H1 (cell line): ENCODE measurements at regions not wholly inside any gene's neighbourhood (a gene's known extent, or its start where the extent isn't known, plus 50 kb on each side); places are given as distances from the start of the nearest gene placed in this dataset.
A peak's percentile ranks its signal among the peaks of the same experiment; 100 is the strongest.

Experiments used
- CTCF ChIA-PET: fragments of 300-600 bp; sonication (Branson Sonifier 250); formaldehyde crosslinking; loops from one replicate; lab custom pipeline; 2021; ENCODE audit not compliant: partially characterized antibody; lab: Charles Lee
- POLR2A ChIA-PET: fragments of 300-600 bp; sonication (Branson Sonifier 250); formaldehyde crosslinking; loops from one replicate; lab custom pipeline; 2021; ENCODE audit warnings: inconsistent platforms; ENCODE audit not compliant: partially characterized antibody; lab: Charles Lee
- DNase-seq, 2 experiments: peaks; one replicate each; pipeline versions ENCODE4 v3.0.0 to v3.0.0-alpha.2; 2010 to 2022; ENCODE audit warnings: low spot score in 2 of 2, low read depth in 1 of 2, mixed read lengths in 1 of 2
- FAIRE-seq: peaks from 2 replicates; lab custom pipeline; 2011; peaks lifted over from hg19 to GRCh38; lab: Jason Lieb, UNC
- H2AFZ ChIP-seq: 2 replicates; pipeline ENCODE4 v1.8.1; 2012; ENCODE audit warnings: low read length, inconsistent platforms
- H2AK5ac ChIP-seq: 2 replicates; pipeline ENCODE4 v1.6.1; 2013; ENCODE audit warnings: low read depth, low read length
- H2BK120ac ChIP-seq: replicated peaks from 2 replicates; pipeline ENCODE3; 2013; ENCODE audit warnings: low read depth, low read length, inconsistent platforms
- H2BK12ac ChIP-seq: 2 replicates; pipeline ENCODE4 v1.6.1; 2013; ENCODE audit warnings: low read depth, low read length
- H2BK15ac ChIP-seq: 2 replicates; pipeline ENCODE4 v1.6.1; 2013; ENCODE audit warnings: low read length
- H2BK20ac ChIP-seq: 2 replicates; pipeline ENCODE4 v1.6.1; 2013; ENCODE audit warnings: low read length
- H2BK5ac ChIP-seq: 2 replicates; pipeline ENCODE4 v1.6.1; 2013; ENCODE audit warnings: low read depth, low read length
- H3K14ac ChIP-seq: 2 replicates; pipeline ENCODE4 v1.6.1; 2013; ENCODE audit warnings: inconsistent platforms; ENCODE audit not compliant: insufficient read length
- H3K18ac ChIP-seq: 2 replicates; pipeline ENCODE4 v1.6.1; 2013; ENCODE audit warnings: low read length; ENCODE audit errors: extremely low read depth
- H3K23ac ChIP-seq: 2 replicates; pipeline ENCODE4 v1.6.1; 2013; ENCODE audit warnings: inconsistent platforms; ENCODE audit not compliant: insufficient read length
- H3K23me2 ChIP-seq: 2 replicates; pipeline ENCODE4 v1.6.1; 2013; ENCODE audit warnings: low read depth, low read length
- H3K27ac ChIP-seq: 2 replicates; pipeline ENCODE4 v1.6.1; 2011; ENCODE audit warnings: low read depth, low read length, inconsistent platforms
- H3K27me3 ChIP-seq, 4 experiments: replicated peaks in 1 of 4; 1 replicate in 1 of 4; 2 replicates in 3 of 4; pipeline versions ENCODE4 v1.6.1 to v1.8.1; 2011 to 2013; ENCODE audit warnings: low read length in 3 of 4, mild to moderate bottlenecking in 3 of 4, inconsistent platforms in 2 of 4, mixed read lengths in 2 of 4, moderate library complexity in 1 of 4; ENCODE audit not compliant: control insufficient read depth in 3 of 4, insufficient read depth in 3 of 4; ENCODE audit errors: extremely low read depth in 1 of 4
- H3K36me3 ChIP-seq, 4 experiments: 2 replicates each; pipeline versions ENCODE4 v1.6.1 to v1.8.1; 2011 to 2013; ENCODE audit warnings: mild to moderate bottlenecking in 4 of 4, low read length in 3 of 4, moderate library complexity in 2 of 4, control low read depth in 1 of 4, inconsistent platforms in 1 of 4; ENCODE audit not compliant: insufficient read depth in 4 of 4, control insufficient read depth in 2 of 4
- H3K4ac ChIP-seq: replicated peaks from 2 replicates; pipeline ENCODE3; 2013; ENCODE audit warnings: low read length, low read depth, mixed read lengths, inconsistent platforms; ENCODE audit not compliant: insufficient read length
- H3K4me1 ChIP-seq, 4 experiments: replicated peaks in 1 of 4; 1 replicate in 1 of 4; 2 replicates in 3 of 4; pipeline versions ENCODE4 v1.6.1 to v1.8.1; 2011 to 2013; ENCODE audit warnings: low read length in 3 of 4, inconsistent platforms in 2 of 4, mixed read lengths in 1 of 4; ENCODE audit not compliant: insufficient read depth in 4 of 4, control insufficient read depth in 3 of 4
- H3K4me2 ChIP-seq, 2 experiments: 2 replicates each; pipeline versions ENCODE4 v1.6.1 to v1.8.1; 2011 to 2013; ENCODE audit warnings: low read depth in 2 of 2, low read length in 2 of 2, control low read depth in 1 of 2, inconsistent platforms in 1 of 2, mild to moderate bottlenecking in 1 of 2; ENCODE audit not compliant: insufficient read depth in 1 of 2
- H3K4me3 ChIP-seq, 4 experiments: fragments of 200-600, 300-600 bp in 1 of 4; sonication (generic), shearing (Covaris generic), sonication (Bioruptor Twin) in 1 of 4; 2 replicates each; pipeline versions ENCODE4 v1.5.1 to v1.8.1; 2011 to 2016; ENCODE audit warnings: low read length in 4 of 4, low read depth in 3 of 4, control low read depth in 2 of 4, inconsistent platforms in 2 of 4, mild to moderate bottlenecking in 2 of 4, mixed read lengths in 1 of 4, moderate library complexity in 1 of 4; ENCODE audit not compliant: insufficient read depth in 2 of 4; ENCODE audit errors: extremely low read depth in 1 of 4
- H3K56ac ChIP-seq: replicated peaks from 2 replicates; pipeline ENCODE3; 2013; ENCODE audit warnings: low read depth, mild to moderate bottlenecking, mixed read lengths, low read length, inconsistent platforms; ENCODE audit not compliant: insufficient read length
- H3K79me1 ChIP-seq: 2 replicates; pipeline ENCODE4 v1.6.1; 2013; ENCODE audit warnings: low read depth, low read length, control low read depth
- H3K79me2 ChIP-seq, 2 experiments: 2 replicates each; pipeline versions ENCODE4 v1.6.1 to v1.8.1; 2012 to 2013; ENCODE audit warnings: low read length in 2 of 2, mild to moderate bottlenecking in 2 of 2, inconsistent platforms in 1 of 2; ENCODE audit not compliant: insufficient read depth in 2 of 2, control insufficient read depth in 1 of 2
- H3K9ac ChIP-seq, 4 experiments: replicated peaks in 1 of 4; 1 replicate in 1 of 4; 2 replicates in 3 of 4; pipeline versions ENCODE4 v1.6.1 to v1.8.1; 2011 to 2013; ENCODE audit warnings: low read depth in 3 of 4, low read length in 3 of 4, control low read depth in 2 of 4, mild to moderate bottlenecking in 2 of 4, moderate library complexity in 2 of 4, inconsistent platforms in 1 of 4; ENCODE audit errors: extremely low read depth in 1 of 4
- H3K9me3 ChIP-seq, 2 experiments: 2 replicates each; pipeline versions ENCODE4 v1.6.1 to v1.8.1; 2012 to 2013; ENCODE audit warnings: mild to moderate bottlenecking in 2 of 2, moderate library complexity in 2 of 2, control low read depth in 1 of 2, inconsistent platforms in 1 of 2, low read depth in 1 of 2, low read length in 1 of 2, mixed read lengths in 1 of 2; ENCODE audit not compliant: insufficient read depth in 2 of 2
- H4K20me1 ChIP-seq, 2 experiments: replicated peaks in 1 of 2; 2 replicates each; pipeline versions ENCODE3 to v1.8.1; 2011 to 2013; ENCODE audit warnings: inconsistent platforms in 2 of 2, low read length in 2 of 2, mild to moderate bottlenecking in 1 of 2; ENCODE audit not compliant: insufficient read depth in 2 of 2, control insufficient read depth in 1 of 2
- H4K5ac ChIP-seq: 2 replicates; pipeline ENCODE4 v1.6.1; 2013; ENCODE audit warnings: low read length, low read depth, mixed read lengths, inconsistent platforms; ENCODE audit not compliant: insufficient read length
- H4K8ac ChIP-seq: 2 replicates; pipeline ENCODE4 v1.8.0; 2013; ENCODE audit warnings: mild to moderate bottlenecking, moderate library complexity, low read length, inconsistent platforms; ENCODE audit not compliant: insufficient read depth; ENCODE audit errors: extremely low read depth
- H4K91ac ChIP-seq: replicated peaks from 2 replicates; pipeline ENCODE3; 2013; ENCODE audit warnings: low read length, mixed read lengths, inconsistent platforms; ENCODE audit not compliant: insufficient read length
- ZNF274 ChIP-seq: IDR thresholded peaks from 2 replicates; pipeline ENCODE4 v1.7.0; 2012; ENCODE audit warnings: low read length, borderline replicate concordance; ENCODE audit errors: extremely low read depth
- WGBS, 2 experiments: shearing (Covaris generic) in 1 of 2; methylation state at CpG; one replicate each; pipeline versions ENCODE4 v1.1.6 to v1.1.7; 2013 to 2015; ENCODE audit warnings: low lambda C conversion rate in 2 of 2, mixed read lengths in 2 of 2, inconsistent platforms in 1 of 2, low coverage in 1 of 2, missing lambda C conversion rate in 1 of 2; ENCODE audit not compliant: insufficient replicate concordance in 2 of 2, insufficient coverage in 1 of 2, insufficient read length in 1 of 2; ENCODE audit errors: extremely low coverage in 1 of 2, missing lambda C conversion rate in 1 of 2; 5-methylcytosine and 5-hydroxymethylcytosine counted together

DNA sequence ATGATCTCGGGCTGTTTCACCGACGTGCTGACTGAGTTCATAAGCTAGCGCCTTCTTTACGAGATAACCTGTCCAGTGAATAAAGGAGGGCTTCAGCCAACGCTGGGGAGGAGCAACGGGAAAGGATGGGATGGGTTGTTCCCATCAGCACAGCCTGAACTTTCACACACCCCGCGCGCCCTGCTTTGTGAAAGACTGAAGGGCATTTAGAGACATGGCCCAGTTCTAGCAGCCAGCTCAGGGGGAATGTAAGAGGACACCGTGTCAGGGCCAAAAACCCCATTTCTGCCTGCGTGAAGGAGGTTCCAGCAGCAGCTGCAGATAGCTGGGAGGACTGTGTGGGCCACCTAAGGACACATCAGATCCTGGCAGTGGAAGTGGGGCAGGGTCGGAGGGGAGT is 255.1 kb upstream of the RAB4A start:
- H2BK12ac ChIP-seq = no peak overlapping the region
- DNase-seq (no peak), FAIRE-seq (no peak)
- H2BK120ac ChIP-seq = no peak overlapping the region
- H3K79me2 ChIP-seq = no peaks in the 10 kb centered on the region
- no peak overlapping the region for H3K4me3 ChIP-seq
- no peak overlapping the region for H4K91ac ChIP-seq
- CTCF ChIA-PET = interaction anchor here (1.2 kb wide), 1 partner anchor 10 kb away, joined by 3 read pairs; no protein-coding TSS in a partner anchor
- H3K23me2 ChIP-seq = no peaks in the 10 kb centered on the region
- H4K20me1 ChIP-seq = no peaks in the 10 kb centered on the region
- H3K9me3 ChIP-seq = no peaks in the 10 kb centered on the region
- no peak overlapping the region for H3K18ac ChIP-seq
- no peak overlapping the region for H3K27ac ChIP-seq
- H2BK20ac ChIP-seq = no peak overlapping the region
- H3K79me1 ChIP-seq = no peaks in the 10 kb centered on the region
- H4K8ac ChIP-seq = no peak overlapping the region
- H2BK15ac ChIP-seq = peak overlapping the region; percentile 5; the same call in 1 of the 2 replicates
- H3K56ac ChIP-seq = no peak overlapping the region
- H2AK5ac ChIP-seq = no peak overlapping the region
- no peak overlapping the region for H4K5ac ChIP-seq
- POLR2A ChIA-PET = no interaction called here
- no peak overlapping the region for H3K9ac ChIP-seq
- no peaks in the 10 kb centered on the region for H3K36me3 ChIP-seq
- whole genome bisulfite sequencing, 2 experiments = 88% methylated on average over 13 of the region's 13 CpGs; no CpG with 5 or more reads in 1 of the 2 experiments
- H3K23ac ChIP-seq = no peak overlapping the region
- H3K4me1 ChIP-seq = no peaks in the 10 kb centered on the region; a peak in 1 of 7 replicates
- no peaks in the 10 kb centered on the region for H3K27me3 ChIP-seq
- peak overlapping the region; percentile 3; the same call in 1 of the 2 replicates for H2AFZ ChIP-seq
- H2BK5ac ChIP-seq = no peak overlapping the region
- H3K14ac ChIP-seq = peak overlapping the region; percentile 40
- TF ChIP-seq ZNF274 = no peak
- H3K4ac ChIP-seq = peak overlapping the region; percentile 30
- no peak overlapping the region for H3K4me2 ChIP-seq
